ENCODE measurements at regions not wholly inside any gene's neighbourhood (a gene's known extent, or its start where the extent isn't known, plus 50 kb on each side); places are given as distances from the start of the nearest gene placed in this dataset.
"Not testable (repeated sequence)": the region's sequence is repeated elsewhere in the genome, so short reads cannot be mapped to it uniquely, and the experiment has no call there.

DNA sequence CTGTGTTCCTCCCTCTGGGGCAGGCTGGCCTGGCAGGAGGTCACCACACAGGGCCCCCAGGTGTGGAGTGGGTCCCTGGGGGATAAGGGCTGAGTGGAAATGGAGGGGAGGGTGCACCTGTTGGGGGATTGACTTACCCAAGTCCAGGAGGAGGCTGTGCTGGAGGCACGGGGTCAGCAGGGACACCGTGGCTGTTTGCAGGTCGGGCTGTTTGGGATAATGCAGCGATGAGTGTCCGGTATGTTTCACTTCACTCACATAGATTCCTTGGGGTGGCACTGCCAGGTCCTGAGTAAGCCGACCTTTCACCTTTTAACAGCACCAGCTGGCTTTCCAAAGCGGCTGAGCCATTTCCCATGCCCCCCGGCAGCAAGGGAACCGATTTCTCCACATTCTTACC lies 113.0 kb downstream of the NPIPB11 start:
- not testable (repeated sequence) for TF ChIP-seq POLR2A, POLR2AphosphoS5 (IDR thresholded peaks at IDR 0.05; ENCODE audit: low read depth, low read length)

Data from GM12892 (cell line).